Left lobe of liver (tissue), 2 donors: ENCODE measurements at regions not wholly inside any gene's neighbourhood (a gene's known extent, or its start where the extent isn't known, plus 50 kb on each side); places are given as distances from the start of the nearest gene placed in this dataset.
A peak's percentile ranks its signal among the peaks of the same experiment; 100 is the strongest.

Experiments used
- ATAC-seq: fragments of 200-7000 bp; cut with Tn5 transposase; one replicate; pipeline ENCODE4 v1.9.1; 2020; ENCODE audit warnings: mild to moderate bottlenecking, moderate library complexity
- DNase-seq: peaks from one replicate; pipeline ENCODE4 v3.0.0-alpha.2; 2020; ENCODE audit warnings: low spot score
- donor health status: DM: no; HTN: no; CAD: no; lungs with moderate emphysema.
- donor health status: DM: no; HTN: yes; CAD: no.

DNA sequence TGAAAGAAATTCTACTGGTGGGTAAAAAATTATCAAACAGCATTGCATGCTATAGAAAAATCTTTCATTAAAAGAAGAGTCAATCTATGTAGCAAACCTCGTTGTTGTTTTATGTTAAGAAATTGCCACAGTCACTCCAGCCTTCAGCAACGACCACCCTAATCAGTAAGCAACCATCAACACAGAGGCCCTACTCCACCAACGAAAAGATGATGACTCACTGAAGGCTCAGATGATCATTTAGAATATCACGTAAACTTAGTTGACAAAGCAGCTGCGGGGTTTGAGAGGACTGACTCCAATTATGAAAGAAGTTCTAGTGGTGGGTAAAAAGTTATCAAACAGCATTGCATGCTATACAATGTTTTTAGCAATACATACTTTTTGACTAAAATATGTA lies 242.6 kb downstream of the DRD1 start:
- DNase-seq (no peak), ATAC-seq (no peak)

DNA sequence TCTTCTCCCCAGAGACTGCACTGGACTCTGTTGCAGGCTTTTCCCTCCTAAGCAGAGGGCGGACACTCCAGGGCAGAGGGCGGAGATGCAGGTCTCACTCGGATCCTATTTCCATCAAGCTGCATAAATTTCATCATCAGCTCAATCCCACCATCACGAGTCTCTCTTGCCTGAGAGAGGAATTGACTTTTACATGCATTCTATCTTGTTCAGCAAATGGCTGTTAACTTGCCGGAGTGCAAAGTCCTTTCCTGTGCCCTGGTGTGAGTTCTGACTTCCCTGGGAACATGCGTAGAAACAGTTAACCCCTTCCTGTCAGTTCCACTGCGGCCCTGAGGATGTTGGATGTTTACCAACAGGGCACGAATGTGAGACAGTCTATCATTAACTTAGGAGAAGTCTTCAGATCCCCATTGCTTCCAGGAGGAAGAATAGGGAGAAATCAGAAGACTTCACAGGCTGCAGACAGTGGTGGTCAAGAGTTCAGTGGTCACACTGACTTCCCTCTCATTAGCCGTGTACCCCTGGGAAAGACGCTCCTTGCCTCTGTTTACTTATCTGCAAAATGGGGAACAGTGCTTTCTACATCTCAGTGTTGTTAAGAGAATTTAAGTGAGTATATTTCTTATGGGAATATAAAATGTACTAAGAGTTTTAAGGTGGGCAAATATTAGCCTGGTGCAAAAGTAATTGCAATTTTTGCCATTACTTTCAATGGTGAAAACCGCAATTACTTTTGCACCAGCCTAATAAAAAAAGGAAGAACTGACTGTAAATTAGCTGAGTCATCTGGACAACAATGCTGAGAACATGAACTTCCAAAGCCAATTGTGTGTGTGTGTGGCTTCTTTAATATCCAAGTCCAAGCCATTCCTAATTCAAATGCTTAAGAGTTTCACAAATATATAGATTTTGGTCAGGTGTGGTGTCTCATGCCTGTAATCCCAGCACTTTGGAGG lies 248.0 kb downstream of the DRD1 start:
- peak; percentile 55 for ATAC-seq
- DNase-seq = no peak

DNA sequence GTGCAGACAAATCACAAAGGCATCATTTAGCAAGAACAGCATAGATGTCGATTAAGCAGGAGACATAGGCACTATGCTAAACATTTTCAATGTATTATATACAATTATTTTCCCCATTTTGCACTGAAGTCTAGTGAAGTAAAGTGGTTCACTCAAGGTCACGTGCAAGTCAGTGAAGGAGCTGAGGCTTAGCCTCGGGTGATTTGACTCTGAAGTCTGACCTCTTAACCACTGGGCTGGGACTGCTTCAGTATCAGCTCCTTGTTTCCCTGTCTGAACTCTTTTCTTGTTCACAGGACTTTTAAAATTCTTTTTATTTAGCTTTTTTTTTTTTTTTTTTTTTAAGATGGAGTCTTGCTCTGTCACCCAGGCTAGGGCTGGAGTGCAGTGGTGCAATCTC lies 262.7 kb downstream of the DRD1 start:
- no peak for ATAC-seq
- no peak for DNase-seq

DNA sequence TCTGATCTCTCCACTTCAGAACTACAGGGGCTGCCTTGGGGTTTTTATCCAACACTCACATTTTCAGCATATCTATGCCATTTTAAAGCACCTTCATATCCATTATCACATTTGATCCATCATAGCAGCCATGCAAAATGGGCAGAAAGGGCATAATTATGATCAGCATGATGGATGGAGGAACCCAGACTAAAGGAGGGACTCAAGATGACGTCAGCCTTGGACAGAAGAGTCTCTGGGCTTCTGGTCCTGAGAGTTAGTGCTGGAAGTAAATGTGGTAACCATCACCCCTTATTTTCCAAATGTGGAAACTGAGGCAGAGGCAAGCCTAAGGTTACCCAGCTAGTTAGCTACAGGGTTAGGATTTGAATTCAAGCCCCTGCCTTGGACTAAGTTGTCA lies 273.1 kb downstream of the DRD1 start:
- no peak for DNase-seq
- ATAC-seq = no peak

DNA sequence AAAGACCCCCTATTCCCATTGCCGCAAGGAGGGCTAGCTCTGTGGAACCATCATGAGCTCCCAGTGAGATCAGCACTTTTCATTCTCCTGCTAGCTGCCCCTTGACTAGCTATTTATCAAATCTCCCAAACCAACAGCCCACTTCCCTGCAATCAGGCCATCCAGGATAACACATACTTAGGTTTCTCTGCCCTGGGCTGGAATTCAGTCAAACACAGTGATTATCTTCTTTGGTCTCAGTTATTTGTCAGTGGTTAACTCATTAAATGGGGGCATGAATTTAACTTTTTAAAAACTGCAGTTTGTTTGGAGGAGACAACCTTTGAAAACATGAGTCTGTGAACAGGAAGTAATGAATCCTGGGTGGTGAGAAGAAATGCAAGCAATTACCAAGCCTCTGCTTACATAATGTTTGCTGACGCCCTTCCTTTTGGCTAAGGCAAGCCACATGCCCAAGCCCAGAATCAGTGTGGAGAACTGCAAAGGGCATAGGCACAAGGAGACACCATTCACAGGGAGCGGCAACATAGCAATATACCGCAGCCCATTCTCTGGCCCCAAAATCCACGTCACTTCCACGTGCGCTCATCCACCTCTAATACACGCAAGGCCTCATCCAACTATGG lies 275.0 kb downstream of the DRD1 start:
- ATAC-seq (no peak), DNase-seq (no peak)

DNA sequence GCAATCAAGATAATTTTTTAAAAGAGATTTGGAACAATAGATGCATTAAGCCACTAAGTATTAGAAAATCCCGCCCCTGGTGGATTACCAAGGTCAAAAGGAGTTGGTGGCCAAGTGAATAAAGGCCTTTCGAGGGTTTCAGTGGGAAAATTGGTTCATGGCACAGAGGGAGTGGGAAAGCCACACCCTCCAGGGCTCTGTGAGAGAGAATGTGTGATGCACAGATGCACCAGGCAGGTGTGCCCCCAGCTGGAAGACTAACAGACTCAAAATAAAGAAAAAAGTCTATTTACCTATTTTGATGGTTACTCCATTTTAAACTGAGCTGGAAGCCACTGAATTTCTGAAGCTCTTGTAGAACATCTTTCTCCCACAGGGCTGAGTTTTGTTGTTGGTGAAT lies 278.0 kb downstream of the DRD1 start:
- DNase-seq (no peak), ATAC-seq (no peak)

DNA sequence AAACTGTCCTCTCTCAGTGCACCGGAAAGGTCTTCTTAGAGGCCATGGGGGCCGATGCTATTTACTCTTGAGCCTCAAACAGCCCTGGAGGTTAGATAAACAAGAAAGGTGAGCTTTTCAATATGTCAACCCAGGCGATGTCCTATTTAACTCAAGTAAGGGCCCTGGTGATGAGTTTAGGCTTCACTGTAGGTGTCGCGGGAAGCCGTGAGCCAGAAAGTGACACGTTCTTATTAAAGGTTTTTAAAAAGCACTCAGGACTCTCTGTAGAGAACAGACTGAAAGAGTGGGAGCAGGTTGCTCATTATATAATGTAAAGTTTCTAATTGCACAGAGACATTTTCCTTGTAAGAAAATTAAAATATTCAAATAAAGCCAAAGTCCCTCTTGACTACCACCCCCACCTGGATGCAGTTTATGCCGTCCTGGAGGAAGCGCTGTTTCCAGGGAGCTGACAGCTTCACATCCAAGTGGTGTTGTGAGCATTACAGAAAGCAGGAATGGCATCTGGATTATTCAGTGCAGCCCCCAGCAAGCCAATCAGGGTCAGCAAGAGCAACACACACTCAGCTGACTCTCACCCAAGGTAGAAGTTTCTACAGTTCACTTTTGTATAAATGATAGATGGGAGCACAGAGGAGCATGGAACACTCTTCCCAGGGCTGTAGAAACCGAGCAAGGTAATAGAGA lies 280.3 kb downstream of the DRD1 start:
- ATAC-seq = no peak
- no peak for DNase-seq

DNA sequence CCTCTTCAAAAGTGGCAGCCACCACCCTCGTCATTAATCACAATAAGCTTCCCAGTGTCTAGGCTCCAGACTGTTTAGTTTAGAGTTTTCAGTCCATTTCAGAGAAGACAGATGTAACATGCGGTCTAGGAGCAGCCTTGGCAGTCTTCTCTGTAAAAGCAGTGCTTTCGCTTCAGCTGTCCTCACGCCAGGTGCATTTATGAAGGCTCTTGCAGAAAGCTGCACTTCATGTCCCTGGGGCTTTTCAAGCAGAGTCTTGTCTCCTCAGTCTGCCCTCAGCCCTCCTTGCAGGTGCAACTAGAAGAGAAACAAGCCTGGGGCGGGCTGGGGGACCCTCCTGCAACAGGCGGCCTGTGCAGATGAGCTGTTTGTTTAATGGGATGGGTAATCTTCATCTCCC lies 281.9 kb downstream of the DRD1 start:
- DNase-seq (no peak), ATAC-seq (no peak)

DNA sequence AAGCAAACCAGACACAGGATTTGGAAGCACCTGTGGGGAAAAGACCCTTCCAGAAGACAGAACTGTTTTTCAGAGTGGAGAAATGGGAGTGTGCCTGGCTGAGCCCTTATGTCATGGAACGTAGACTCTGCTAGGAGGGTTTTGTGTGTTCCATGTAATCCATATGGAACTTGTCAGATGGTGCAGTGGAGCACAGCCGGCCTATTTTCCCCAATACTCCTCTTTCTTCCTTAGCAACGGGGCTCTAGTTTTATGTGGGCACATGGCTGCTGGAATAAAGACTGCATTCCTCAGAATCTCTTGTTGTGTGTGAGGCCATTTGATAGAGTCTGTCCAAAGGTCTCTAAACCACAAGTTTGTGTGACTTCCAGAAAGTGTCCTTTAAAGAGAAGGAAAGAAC lies 284.0 kb downstream of the DRD1 start:
- DNase-seq (no peak), ATAC-seq (no peak)

DNA sequence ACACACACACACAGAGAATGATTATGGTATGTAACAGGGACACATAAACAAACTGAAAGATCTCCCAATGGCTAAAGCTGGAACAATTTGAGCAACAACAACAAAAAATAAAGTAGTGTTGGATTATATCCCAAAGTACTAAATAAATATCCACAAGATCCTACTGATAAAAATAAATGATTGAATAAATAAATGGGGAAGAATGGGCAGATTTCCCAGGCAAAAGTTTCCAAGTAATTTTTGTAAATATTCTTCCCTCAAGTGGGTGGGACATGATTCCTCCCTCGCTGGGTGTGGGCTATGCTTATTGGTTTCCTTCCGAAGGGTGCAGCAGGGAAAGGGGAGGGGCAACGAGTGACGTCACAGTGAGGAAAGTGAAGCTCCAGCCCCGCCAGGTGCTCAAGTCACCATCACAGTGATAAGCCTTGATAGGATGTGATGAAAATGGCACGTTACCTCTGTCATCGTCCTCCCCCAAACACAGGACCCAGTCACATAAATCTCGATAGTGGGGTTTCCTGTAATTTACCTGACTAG lies 295.3 kb downstream of the DRD1 start:
- ATAC-seq (no peak), DNase-seq (no peak)

DNA sequence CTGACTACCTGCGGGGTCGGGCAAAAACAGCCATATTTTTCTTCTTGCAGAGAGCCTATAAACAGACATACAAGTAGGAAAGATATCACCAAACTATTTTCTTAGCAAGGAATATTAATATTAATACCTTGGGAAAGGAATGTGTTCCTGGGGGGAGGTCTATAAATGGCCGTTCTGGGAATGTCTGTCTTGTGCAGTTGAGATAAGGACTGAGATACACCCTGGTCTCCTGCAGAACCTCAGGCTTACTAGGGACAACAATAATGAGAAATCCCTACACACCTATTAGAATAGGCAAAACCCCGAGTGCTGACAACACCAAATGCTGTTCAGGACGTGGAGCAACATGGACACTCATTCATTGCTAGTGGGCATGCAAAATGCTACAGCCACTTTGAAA lies 297.2 kb downstream of the DRD1 start:
- DNase-seq (no peak), ATAC-seq (no peak)

DNA sequence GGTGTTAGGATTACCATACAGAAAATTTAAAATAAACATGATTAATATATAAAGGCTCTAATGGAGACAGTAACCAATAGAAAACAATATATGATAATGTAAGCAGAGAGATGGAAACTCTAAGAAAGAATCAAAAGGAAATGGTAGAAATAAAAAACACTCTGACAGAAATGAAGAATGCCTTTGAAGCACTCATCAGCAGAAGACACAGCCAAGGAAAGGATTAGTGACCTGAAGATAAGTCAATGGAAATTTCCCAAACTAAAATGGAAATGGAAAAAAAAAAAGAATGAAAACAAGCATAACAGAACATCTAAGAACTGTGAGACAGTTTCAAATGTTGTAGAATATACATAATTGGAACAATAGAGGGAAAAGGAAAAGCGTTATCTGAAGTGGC lies 302.6 kb downstream of the DRD1 start:
- ATAC-seq (no peak), DNase-seq (no peak)

DNA sequence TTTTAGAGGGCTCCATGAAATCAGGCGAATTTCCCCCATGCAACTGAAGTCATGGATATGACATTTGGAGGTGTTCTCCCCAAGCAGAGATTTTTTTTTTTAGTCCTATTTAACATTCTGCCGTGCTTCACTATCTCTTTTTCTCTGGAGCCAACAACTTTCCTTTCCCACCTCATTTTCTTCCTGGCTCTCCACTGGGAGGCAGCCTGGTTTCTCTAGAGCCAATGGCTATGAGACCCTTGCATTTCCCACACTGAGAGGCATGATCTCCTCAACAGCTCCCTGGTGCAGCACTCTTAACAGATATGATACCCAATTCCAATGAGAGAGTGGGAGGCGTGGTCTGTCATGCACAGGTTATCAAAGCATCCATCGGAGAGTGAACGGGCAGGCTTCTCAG lies 310.8 kb downstream of the DRD1 start:
- DNase-seq (no peak), ATAC-seq (no peak)

DNA sequence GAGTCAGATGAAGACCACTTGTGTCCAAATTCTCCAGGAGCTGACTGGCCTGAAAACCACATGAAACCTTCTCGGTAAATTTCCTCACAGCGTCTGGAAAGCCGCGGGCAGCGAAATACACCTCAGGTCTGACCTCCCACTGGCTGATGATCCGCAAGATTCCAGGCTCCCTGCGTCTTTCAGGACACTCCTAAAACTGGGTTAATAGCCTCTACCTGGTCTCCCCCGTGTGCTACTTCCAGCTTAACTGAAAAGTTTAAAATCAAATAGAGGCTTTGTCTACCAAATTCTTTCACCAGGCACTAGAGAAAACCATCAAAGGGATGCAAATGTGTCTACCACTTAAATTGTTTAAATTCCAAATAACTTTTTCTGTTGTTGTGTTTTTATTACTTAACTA lies 312.6 kb downstream of the DRD1 start:
- DNase-seq (no peak), ATAC-seq (no peak)

DNA sequence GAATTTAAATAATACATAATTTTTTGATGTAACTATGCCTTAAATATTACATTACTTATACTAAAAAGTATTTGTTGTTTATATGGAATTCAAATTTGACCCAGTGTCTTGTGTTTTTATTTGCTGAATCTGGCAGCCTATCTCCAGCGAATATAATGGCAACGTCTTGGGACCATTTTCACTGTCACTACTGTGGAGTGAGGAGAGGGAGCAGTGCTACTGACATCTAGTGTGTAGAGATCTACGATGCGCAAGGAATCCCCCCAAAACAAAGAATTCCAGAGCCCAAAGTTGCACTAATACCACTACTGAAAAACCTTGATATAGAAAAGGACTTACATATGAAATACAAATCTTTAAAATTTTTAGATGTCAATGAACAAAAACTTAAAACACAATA lies 314.4 kb downstream of the DRD1 start:
- ATAC-seq (no peak), DNase-seq (no peak)

DNA sequence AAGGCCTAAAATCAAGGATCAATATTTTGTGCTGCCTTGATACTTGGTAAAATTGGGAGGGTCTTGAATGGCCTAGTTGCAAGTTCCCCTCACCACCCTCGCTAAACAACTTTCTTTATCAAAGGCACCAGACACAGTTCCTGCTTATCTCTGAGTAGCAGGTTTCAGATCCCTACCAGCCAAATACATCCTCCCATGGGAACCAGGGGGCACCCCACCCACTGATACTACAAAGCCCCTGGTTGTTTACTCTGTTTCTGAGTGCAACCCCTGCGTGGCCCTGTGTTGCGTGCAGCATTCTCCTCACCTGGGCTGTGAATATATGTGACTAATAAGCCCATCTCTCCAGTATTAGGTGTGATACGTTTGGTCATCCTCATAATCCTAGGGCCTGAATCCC lies 314.9 kb downstream of the DRD1 start:
- DNase-seq (no peak), ATAC-seq (no peak)

DNA sequence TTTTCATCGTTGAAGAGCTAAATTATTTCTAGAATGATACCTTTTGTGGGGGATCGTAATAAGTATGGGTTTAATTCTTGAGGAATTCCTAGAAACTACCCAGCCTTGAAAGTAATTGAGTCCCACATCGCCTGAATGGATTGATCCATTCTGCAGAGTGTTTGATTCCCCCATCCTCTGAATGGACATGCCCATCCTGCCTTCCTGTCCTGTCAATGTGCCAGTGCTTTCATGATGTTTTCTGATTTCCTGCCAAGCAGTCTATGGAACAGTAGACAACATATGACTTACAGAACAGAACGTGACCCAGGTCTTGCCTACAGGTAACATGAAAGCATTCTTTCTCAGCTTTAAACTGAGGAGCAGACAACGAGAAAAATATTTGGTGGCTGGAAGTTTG lies 319.2 kb downstream of the DRD1 start:
- DNase-seq (no peak), ATAC-seq (no peak)

DNA sequence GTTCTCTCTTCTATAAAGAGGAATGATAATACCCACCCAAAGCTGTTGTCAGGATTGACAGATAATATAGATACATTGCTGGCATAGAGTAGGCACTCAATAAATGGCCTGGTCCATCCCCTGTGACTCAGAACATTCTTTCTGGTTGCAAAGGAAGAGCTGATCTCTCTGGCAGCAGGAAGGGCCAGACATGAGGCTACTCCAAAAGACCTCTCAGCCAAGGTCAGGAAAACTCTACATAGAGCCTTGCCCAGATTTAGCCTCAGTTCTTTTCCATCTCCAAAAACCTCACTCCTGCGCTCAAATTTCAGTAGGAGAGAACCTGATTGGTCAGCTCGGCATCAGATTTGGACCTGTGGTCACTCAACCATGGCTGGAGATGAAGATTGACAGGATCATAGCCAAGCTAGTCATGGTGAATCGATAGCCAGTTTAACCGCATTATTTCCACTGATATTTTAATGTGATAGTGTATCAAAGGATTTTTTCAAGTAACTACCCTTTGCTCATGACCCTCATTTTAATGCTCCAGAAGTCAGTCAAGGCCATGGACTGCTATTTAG lies 319.6 kb downstream of the DRD1 start:
- no peak for DNase-seq
- no peak for ATAC-seq

DNA sequence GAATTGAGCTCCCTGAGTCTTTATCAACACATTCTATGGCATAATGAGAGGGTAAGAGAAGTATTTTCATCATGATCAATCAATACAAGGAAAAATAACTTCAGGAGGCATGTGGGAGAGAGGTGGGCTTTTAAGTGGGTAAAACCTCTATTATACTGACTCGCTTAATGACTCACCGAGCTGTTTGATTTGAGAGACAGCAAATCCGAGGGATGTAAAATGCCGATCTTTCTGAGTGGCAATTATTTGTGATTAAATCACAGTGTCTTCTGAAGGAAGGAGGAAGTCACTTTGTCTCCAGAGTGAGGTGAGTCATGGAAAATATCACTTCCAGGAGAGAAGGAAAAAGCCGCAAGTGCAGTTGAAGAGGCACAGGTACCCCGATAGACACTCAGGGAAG lies 320.4 kb downstream of the DRD1 start:
- ATAC-seq (no peak), DNase-seq (no peak)

DNA sequence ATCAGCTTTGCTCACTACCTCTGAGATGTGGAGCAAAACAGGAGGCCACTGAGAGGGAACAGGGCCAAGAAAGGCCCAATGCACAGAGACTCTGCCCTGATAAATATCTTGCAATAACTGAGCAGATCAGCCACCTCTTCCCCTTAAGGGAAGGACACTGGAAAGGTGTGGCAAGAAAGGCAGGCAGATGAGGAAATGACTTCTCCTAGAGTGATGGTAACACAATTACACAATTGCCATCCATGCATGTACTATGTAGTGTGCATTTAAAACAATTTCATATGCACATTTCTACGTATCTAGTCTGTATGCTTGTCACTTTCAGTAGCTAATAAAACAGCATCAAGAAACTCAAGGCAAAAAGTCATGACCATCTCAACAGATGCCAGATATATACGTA lies 322.5 kb downstream of the DRD1 start:
- DNase-seq (no peak), ATAC-seq (no peak)

DNA sequence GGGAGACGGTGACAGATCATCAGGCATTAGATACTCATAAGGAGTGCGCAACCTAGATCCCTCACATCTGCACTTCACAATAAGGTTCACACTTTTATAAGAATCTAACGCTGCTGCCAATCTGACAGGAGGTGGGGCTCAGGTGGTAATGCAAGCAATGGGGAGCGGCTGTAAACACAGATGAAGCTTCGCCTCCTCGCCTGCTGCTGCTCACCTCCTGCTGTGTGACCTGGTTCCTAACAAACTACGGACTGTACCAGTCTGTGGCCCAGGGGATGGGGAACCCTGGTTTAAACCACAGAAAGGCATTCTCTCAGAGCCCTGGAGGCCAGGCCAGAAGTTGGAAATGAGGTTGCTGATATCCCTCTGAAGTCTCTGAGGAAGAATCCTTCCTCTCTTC lies 323.6 kb downstream of the DRD1 start:
- no peak for ATAC-seq
- no peak for DNase-seq
